ENCODE measurements at regions not wholly inside any gene's neighbourhood (a gene's known extent, or its start where the extent isn't known, plus 50 kb on each side); places are given as distances from the start of the nearest gene placed in this dataset.

DNA sequence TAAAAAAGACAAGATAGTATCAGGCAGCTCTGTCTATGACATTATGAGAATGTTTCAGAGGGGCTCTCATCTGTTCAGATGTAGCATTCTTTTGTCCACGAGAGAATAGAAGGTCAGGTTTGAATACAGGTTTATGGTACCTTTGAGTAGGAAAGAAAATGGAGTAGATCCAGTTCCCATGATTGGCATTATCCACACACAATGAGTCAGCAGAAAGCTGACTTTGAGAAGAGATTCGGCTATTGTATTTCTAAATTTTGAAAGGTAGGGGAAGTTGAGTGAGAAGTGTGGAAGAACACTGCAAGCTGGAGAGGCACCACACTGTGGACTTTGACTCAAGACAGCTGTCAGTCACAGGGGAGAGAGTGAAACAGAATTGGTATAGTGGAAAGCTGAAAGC, 135.4 kb downstream of the SYT10 start:
- H3K27me3 Mint-ChIP-seq = no peaks in the 10 kb centered on the region
- no peaks in the 10 kb centered on the region for H3K4me1 Mint-ChIP-seq (ENCODE audit: unreplicated experiment)
- DNase-seq (ENCODE audit: extremely low spot score, unreplicated experiment) = no peak
- H3K4me3 Mint-ChIP-seq = no peak overlapping the region
- TF ChIP-seq CTCF (conservative IDR thresholded peaks at IDR 0.05) = no peak
- H3K36me3 Mint-ChIP-seq = no peaks in the 10 kb centered on the region
- no peaks in the 10 kb centered on the region for H3K9me3 Mint-ChIP-seq
- H3K27ac Mint-ChIP-seq = no peak overlapping the region

DNA sequence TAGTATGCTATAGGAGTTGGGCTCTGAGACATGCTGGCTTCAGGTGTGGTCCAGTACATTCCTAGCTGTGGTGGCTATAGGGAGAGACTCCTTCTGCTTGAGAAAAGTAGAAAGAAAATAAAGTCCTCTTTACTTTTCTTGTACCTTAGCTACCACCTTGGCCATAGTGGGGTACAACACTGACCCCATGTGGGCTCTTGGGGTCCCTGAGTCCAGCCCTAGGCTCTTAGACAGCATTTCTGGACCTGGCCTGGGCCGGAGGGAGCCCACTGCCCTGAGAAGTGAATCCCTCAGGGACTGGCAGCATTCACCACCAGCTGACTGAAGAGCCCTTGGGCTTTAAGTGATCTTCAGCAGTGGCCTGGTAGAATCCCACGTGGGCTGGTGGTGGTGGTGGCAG, 143.1 kb downstream of the SYT10 start:
- H3K4me3 Mint-ChIP-seq = no peak overlapping the region
- no peaks in the 10 kb centered on the region for H3K36me3 Mint-ChIP-seq
- no peaks in the 10 kb centered on the region for H3K27me3 Mint-ChIP-seq
- H3K9me3 Mint-ChIP-seq = no peaks in the 10 kb centered on the region
- DNase-seq (ENCODE audit: extremely low spot score, unreplicated experiment) = no peak
- H3K27ac Mint-ChIP-seq = no peak overlapping the region
- H3K4me1 Mint-ChIP-seq (ENCODE audit: unreplicated experiment) = no peaks in the 10 kb centered on the region
- TF ChIP-seq CTCF (conservative IDR thresholded peaks at IDR 0.05) = no peak

- Mint-ChIP-seq H3K36me3 (no peaks in the 10 kb centered on the region), H3K9me3 (no peaks in the 10 kb centered on the region), H3K27me3 (no peaks in the 10 kb centered on the region), H3K4me3 (no peak overlapping the region), H3K4me1 (ENCODE audit: unreplicated experiment) (no peaks in the 10 kb centered on the region), H3K27ac (no peak overlapping the region)
- no peak for DNase-seq (ENCODE audit: extremely low spot score, unreplicated experiment)
- no peak for TF ChIP-seq CTCF (conservative IDR thresholded peaks at IDR 0.05)
These were observed 148.9 kb downstream of the SYT10 start for GRCh38 chr12:33290703-33291102.

GRCh38 chr12:33283054-33283453, 156.6 kb downstream of the SYT10 start:
- Mint-ChIP-seq H3K9me3 (no peaks in the 10 kb centered on the region), H3K27me3 (no peaks in the 10 kb centered on the region), H3K36me3 (peaks cover 4% of the 10 kb centered on the region), H3K27ac (no peak overlapping the region), H3K4me1 (ENCODE audit: unreplicated experiment) (no peaks in the 10 kb centered on the region), H3K4me3 (no peak overlapping the region)
- DNase-seq (ENCODE audit: extremely low spot score, unreplicated experiment) = no peak
- TF ChIP-seq CTCF (conservative IDR thresholded peaks at IDR 0.05) = no peak

GRCh38 chr12:33277376-33277775, 162.2 kb downstream of the SYT10 start:
- H3K27me3 Mint-ChIP-seq = no peaks in the 10 kb centered on the region
- H3K27ac Mint-ChIP-seq = no peak overlapping the region
- DNase-seq (ENCODE audit: extremely low spot score, unreplicated experiment) = no peak
- TF ChIP-seq CTCF (conservative IDR thresholded peaks at IDR 0.05) = no peak
- peaks cover 6% of the 10 kb centered on the region for H3K9me3 Mint-ChIP-seq
- H3K4me3 Mint-ChIP-seq = no peak overlapping the region
- peaks cover 10% of the 10 kb centered on the region for H3K36me3 Mint-ChIP-seq
- no peaks in the 10 kb centered on the region for H3K4me1 Mint-ChIP-seq (ENCODE audit: unreplicated experiment)

- TF ChIP-seq CTCF (conservative IDR thresholded peaks at IDR 0.05) = no peak
- H3K4me1 Mint-ChIP-seq (ENCODE audit: unreplicated experiment) = no peaks in the 10 kb centered on the region
- no peak overlapping the region for H3K27ac Mint-ChIP-seq
- H3K4me3 Mint-ChIP-seq = no peak overlapping the region
- DNase-seq (ENCODE audit: extremely low spot score, unreplicated experiment) = no peak
- no peaks in the 10 kb centered on the region for H3K36me3 Mint-ChIP-seq
- no peaks in the 10 kb centered on the region for H3K27me3 Mint-ChIP-seq
- no peaks in the 10 kb centered on the region for H3K9me3 Mint-ChIP-seq
These were observed 172.0 kb downstream of the SYT10 start for GRCh38 chr12:33267641-33268040.

Measured in type B pancreatic cell (in vitro differentiated cells).